Astrocyte (in vitro differentiated cells and primary cell): ENCODE measurements at regions not wholly inside any gene's neighbourhood (a gene's known extent, or its start where the extent isn't known, plus 50 kb on each side); places are given as distances from the start of the nearest gene placed in this dataset.

Experiments used
- DNase-seq: peaks from one replicate; pipeline ENCODE4 v3.0.0-alpha.2; 2010; ENCODE audit warnings: low read depth
- FAIRE-seq: peaks from 2 replicates; lab custom pipeline; 2011; peaks lifted over from hg19 to GRCh38; lab: Jason Lieb, UNC
- H2AFZ ChIP-seq: 2 replicates; pipeline ENCODE4 v1.6.0; 2012; ENCODE audit warnings: low read depth, low read length, inconsistent platforms
- H3K27ac ChIP-seq: 2 replicates; pipeline ENCODE4 v1.5.1; 2011; ENCODE audit warnings: low read depth, low read length, inconsistent platforms
- H3K27me3 ChIP-seq: 2 replicates; pipeline ENCODE4 v1.6.0; 2011; ENCODE audit warnings: low read length, inconsistent platforms; ENCODE audit not compliant: insufficient read depth
- H3K36me3 ChIP-seq: 2 replicates; pipeline ENCODE4 v1.5.1; 2011; ENCODE audit warnings: low read length, inconsistent platforms; ENCODE audit not compliant: insufficient read depth
- H3K4me1 ChIP-seq: 2 replicates; pipeline ENCODE4 v1.5.1; 2011; ENCODE audit warnings: low read length, inconsistent platforms; ENCODE audit not compliant: insufficient read depth
- H3K4me2 ChIP-seq: 2 replicates; pipeline ENCODE4 v1.6.0; 2012; ENCODE audit warnings: low read length, inconsistent platforms
- H3K4me3 ChIP-seq: 2 replicates; pipeline ENCODE4 v1.5.1; 2011; ENCODE audit warnings: low read depth, mild to moderate bottlenecking, low read length, inconsistent platforms; ENCODE audit not compliant: insufficient read depth
- H3K79me2 ChIP-seq: 2 replicates; pipeline ENCODE4 v1.6.0; 2012; ENCODE audit warnings: mild to moderate bottlenecking, low read length, inconsistent platforms; ENCODE audit not compliant: insufficient read depth
- H3K9ac ChIP-seq: 2 replicates; pipeline ENCODE4 v1.6.0; 2012; ENCODE audit warnings: mild to moderate bottlenecking, low read length, inconsistent platforms
- H3K9me3 ChIP-seq: 2 replicates; pipeline ENCODE4 v1.5.1; 2012; ENCODE audit warnings: low read depth, mild to moderate bottlenecking, low read length, inconsistent platforms; ENCODE audit not compliant: insufficient read depth
- H4K20me1 ChIP-seq: 2 replicates; pipeline ENCODE4 v1.6.0; 2012; ENCODE audit warnings: low read length, inconsistent platforms; ENCODE audit not compliant: insufficient read depth
- H3K27ac Mint-ChIP-seq: one replicate; pipeline ENCODE4 v1.8.0; 2021; ENCODE audit warnings: mild to moderate bottlenecking, mixed read lengths; ENCODE audit not compliant: unreplicated experiment
- H3K27me3 Mint-ChIP-seq: one replicate; pipeline ENCODE4 v1.8.0; 2021; ENCODE audit warnings: low read depth, mixed read lengths; ENCODE audit not compliant: unreplicated experiment
- H3K36me3 Mint-ChIP-seq: one replicate; pipeline ENCODE4 v1.8.0; 2021; ENCODE audit warnings: low read depth, mixed read lengths; ENCODE audit not compliant: unreplicated experiment
- H3K4me1 Mint-ChIP-seq: one replicate; pipeline ENCODE4 v1.8.0; 2021; ENCODE audit warnings: low read depth, mixed read lengths; ENCODE audit not compliant: unreplicated experiment
- H3K4me3 Mint-ChIP-seq: one replicate; pipeline ENCODE4 v1.8.0; 2021; ENCODE audit warnings: mild to moderate bottlenecking, moderate library complexity, mixed read lengths; ENCODE audit not compliant: unreplicated experiment
- H3K9me3 Mint-ChIP-seq: one replicate; pipeline ENCODE4 v1.8.0; 2021; ENCODE audit warnings: mild to moderate bottlenecking, mixed read lengths; ENCODE audit not compliant: unreplicated experiment
- CTCF ChIP-seq: IDR thresholded peaks from 2 replicates; pipeline ENCODE4 v1.5.1; 2011; ENCODE audit warnings: low read depth, mild to moderate bottlenecking, inconsistent platforms, low read length, moderate library complexity; ENCODE audit not compliant: insufficient read depth
- EZH2 ChIP-seq: IDR thresholded peaks from 2 replicates; pipeline ENCODE4 v1.6.1; 2012; ENCODE audit warnings: mild to moderate bottlenecking, low read length, inconsistent platforms; ENCODE audit not compliant: insufficient read depth

GRCh38 chr5:8577792-8578191, 708.8 kb downstream of the MTRR start:
- FAIRE-seq = no peak
- no peak overlapping the region for H3K9ac ChIP-seq
- H3K4me3 ChIP-seq = no peak overlapping the region
- no peaks in the 10 kb centered on the region for H3K4me1 ChIP-seq
- no peaks in the 10 kb centered on the region for H3K36me3 ChIP-seq
- no peaks in the 10 kb centered on the region for H3K36me3 Mint-ChIP-seq
- H3K4me1 Mint-ChIP-seq = no peaks in the 10 kb centered on the region
- no peaks in the 10 kb centered on the region for H4K20me1 ChIP-seq
- H2AFZ ChIP-seq = no peak overlapping the region
- no peaks in the 10 kb centered on the region for H3K27me3 ChIP-seq
- no peaks in the 10 kb centered on the region for H3K79me2 ChIP-seq
- H3K9me3 ChIP-seq = no peaks in the 10 kb centered on the region
- no peak overlapping the region for H3K27ac Mint-ChIP-seq
- TF ChIP-seq CTCF (no peak), EZH2 (no peak)
- no peak overlapping the region for H3K4me3 Mint-ChIP-seq
- H3K27me3 Mint-ChIP-seq = peaks cover 14% of the 10 kb centered on the region
- no peak for DNase-seq
- H3K4me2 ChIP-seq = no peak overlapping the region
- H3K27ac ChIP-seq = no peak overlapping the region
- no peaks in the 10 kb centered on the region for H3K9me3 Mint-ChIP-seq

DNA sequence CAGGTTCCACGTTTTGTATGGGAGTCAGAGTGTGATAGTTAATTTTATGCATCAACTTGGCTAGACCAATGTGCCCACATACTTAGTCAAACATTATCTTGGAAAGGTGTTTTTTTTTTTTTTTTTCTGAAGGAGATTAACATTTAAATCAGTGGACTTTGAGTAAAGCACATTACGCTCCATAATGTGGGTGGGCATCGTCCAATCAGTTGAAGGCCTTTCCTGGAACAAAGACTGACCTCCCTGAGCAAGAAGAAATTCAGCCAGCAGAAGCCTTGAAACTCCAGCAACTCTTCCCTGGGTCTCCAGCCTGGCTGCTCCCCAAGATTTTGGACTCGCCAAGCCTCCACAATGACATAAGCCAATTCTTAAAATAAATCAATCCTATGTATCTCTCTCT, 711.4 kb downstream of the MTRR start:
- Histone ChIP-seq H3K4me3 (no peak overlapping the region), H3K9me3 (no peaks in the 10 kb centered on the region), H3K4me1 (no peaks in the 10 kb centered on the region), H3K4me2 (no peak overlapping the region), H4K20me1 (no peaks in the 10 kb centered on the region), H3K27ac (no peak overlapping the region), H3K36me3 (no peaks in the 10 kb centered on the region), H2AFZ (no peak overlapping the region), H3K79me2 (no peaks in the 10 kb centered on the region), H3K9ac (no peak overlapping the region), H3K27me3 (no peaks in the 10 kb centered on the region)
- Mint-ChIP-seq H3K36me3 (no peaks in the 10 kb centered on the region), H3K4me3 (no peak overlapping the region), H3K9me3 (no peaks in the 10 kb centered on the region), H3K4me1 (no peaks in the 10 kb centered on the region), H3K27me3 (peaks cover 17% of the 10 kb centered on the region), H3K27ac (no peak overlapping the region)
- no peak for TF ChIP-seq CTCF
- TF ChIP-seq EZH2 = no peak
- no peak for FAIRE-seq
- DNase-seq = no peak

DNA sequence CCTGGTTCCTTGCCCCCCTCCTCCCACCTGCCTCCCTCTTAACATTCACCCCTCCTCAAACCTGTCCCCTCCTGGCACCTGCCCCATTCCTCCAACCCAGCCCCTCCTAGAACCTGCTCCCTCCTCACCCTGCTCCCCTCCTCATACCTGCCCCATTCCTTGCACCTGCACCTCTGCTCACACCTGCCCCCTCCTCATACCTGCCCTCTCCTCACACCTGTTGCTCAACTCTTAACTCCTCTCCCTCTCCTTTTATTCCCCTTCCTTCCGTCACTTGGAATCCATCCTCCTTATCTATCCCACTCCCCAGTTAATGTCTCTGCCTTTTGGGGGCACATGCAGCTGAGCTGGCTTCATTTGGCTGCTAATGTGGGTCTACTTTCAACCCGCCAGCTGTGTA, 712.1 kb downstream of the MTRR start:
- H3K4me1 ChIP-seq = no peaks in the 10 kb centered on the region
- H3K9ac ChIP-seq = no peak overlapping the region
- no peaks in the 10 kb centered on the region for H4K20me1 ChIP-seq
- Mint-ChIP-seq H3K4me1 (no peaks in the 10 kb centered on the region), H3K4me3 (no peak overlapping the region), H3K9me3 (no peaks in the 10 kb centered on the region), H3K27me3 (peaks cover 17% of the 10 kb centered on the region), H3K36me3 (no peaks in the 10 kb centered on the region), H3K27ac (no peak overlapping the region)
- no peak overlapping the region for H3K4me3 ChIP-seq
- TF ChIP-seq EZH2 (no peak), CTCF (no peak)
- H3K27ac ChIP-seq = no peak overlapping the region
- no peak overlapping the region for H3K4me2 ChIP-seq
- H3K27me3 ChIP-seq = no peaks in the 10 kb centered on the region
- FAIRE-seq (no peak), DNase-seq (no peak)
- no peak overlapping the region for H2AFZ ChIP-seq
- no peaks in the 10 kb centered on the region for H3K9me3 ChIP-seq
- no peaks in the 10 kb centered on the region for H3K79me2 ChIP-seq
- no peaks in the 10 kb centered on the region for H3K36me3 ChIP-seq
